ENCODE measurements at regions not wholly inside any gene's neighbourhood (a gene's known extent, or its start where the extent isn't known, plus 50 kb on each side); places are given as distances from the start of the nearest gene placed in this dataset.

- TF ChIP-seq, protein P1, sequence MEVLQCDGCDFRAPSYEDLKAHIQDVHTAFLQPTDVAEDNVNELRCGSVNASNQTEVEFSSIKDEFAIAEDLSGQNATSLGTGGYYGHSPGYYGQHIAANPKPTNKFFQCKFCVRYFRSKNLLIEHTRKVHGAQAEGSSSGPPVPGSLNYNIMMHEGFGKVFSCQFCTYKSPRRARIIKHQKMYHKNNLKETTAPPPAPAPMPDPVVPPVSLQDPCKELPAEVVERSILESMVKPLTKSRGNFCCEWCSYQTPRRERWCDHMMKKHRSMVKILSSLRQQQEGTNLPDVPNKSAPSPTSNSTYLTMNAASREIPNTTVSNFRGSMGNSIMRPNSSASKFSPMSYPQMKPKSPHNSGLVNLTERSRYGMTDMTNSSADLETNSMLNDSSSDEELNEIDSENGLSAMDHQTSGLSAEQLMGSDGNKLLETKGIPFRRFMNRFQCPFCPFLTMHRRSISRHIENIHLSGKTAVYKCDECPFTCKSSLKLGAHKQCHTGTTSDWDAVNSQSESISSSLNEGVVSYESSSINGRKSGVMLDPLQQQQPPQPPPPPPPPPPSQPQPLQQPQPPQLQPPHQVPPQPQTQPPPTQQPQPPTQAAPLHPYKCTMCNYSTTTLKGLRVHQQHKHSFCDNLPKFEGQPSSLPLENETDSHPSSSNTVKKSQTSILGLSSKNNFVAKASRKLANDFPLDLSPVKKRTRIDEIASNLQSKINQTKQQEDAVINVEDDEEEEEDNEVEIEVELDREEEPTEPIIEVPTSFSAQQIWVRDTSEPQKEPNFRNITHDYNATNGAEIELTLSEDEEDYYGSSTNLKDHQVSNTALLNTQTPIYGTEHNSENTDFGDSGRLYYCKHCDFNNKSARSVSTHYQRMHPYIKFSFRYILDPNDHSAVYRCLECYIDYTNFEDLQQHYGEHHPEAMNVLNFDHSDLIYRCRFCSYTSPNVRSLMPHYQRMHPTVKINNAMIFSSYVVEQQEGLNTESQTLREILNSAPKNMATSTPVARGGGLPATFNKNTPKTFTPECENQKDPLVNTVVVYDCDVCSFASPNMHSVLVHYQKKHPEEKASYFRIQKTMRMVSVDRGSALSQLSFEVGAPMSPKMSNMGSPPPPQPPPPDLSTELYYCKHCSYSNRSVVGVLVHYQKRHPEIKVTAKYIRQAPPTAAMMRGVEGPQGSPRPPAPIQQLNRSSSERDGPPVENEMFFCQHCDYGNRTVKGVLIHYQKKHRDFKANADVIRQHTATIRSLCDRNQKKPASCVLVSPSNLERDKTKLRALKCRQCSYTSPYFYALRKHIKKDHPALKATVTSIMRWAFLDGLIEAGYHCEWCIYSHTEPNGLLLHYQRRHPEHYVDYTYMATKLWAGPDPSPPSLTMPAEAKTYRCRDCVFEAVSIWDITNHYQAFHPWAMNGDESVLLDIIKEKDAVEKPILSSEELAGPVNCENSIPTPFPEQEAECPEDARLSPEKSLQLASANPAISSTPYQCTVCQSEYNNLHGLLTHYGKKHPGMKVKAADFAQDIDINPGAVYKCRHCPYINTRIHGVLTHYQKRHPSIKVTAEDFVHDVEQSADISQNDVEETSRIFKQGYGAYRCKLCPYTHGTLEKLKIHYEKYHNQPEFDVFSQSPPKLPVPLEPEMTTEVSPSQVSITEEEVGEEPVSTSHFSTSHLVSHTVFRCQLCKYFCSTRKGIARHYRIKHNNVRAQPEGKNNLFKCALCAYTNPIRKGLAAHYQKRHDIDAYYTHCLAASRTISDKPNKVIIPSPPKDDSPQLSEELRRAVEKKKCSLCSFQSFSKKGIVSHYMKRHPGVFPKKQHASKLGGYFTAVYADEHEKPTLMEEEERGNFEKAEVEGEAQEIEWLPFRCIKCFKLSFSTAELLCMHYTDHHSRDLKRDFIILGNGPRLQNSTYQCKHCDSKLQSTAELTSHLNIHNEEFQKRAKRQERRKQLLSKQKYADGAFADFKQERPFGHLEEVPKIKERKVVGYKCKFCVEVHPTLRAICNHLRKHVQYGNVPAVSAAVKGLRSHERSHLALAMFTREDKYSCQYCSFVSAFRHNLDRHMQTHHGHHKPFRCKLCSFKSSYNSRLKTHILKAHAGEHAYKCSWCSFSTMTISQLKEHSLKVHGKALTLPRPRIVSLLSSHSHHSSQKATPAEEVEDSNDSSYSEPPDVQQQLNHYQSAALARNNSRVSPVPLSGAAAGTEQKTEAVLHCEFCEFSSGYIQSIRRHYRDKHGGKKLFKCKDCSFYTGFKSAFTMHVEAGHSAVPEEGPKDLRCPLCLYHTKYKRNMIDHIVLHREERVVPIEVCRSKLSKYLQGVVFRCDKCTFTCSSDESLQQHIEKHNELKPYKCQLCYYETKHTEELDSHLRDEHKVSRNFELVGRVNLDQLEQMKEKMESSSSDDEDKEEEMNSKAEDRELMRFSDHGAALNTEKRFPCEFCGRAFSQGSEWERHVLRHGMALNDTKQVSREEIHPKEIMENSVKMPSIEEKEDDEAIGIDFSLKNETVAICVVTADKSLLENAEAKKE (CRISPR knock-in tag; IDR thresholded peaks at IDR 0.05) = no peak
- TF ChIP-seq ZNF114 (CRISPR knock-in tag; IDR thresholded peaks at IDR 0.05) = no peak
- TF ChIP-seq EZH2 (IDR thresholded peaks at IDR 0.05; ENCODE audit: low read depth, unreplicated experiment) = no peak
- TF ChIP-seq ETS1 (IDR thresholded peaks at IDR 0.05) = no peak
- no peak for TF ChIP-seq NANOG (IDR thresholded peaks at IDR 0.05; ENCODE audit: borderline replicate concordance)
- no peak for TF ChIP-seq POLR2AphosphoS5 (IDR thresholded peaks at IDR 0.05; ENCODE audit: low read depth)
Observed at GRCh38 chr18:55128437-55128836, 169.2 kb upstream of the CCDC68 start (continued).

DNA sequence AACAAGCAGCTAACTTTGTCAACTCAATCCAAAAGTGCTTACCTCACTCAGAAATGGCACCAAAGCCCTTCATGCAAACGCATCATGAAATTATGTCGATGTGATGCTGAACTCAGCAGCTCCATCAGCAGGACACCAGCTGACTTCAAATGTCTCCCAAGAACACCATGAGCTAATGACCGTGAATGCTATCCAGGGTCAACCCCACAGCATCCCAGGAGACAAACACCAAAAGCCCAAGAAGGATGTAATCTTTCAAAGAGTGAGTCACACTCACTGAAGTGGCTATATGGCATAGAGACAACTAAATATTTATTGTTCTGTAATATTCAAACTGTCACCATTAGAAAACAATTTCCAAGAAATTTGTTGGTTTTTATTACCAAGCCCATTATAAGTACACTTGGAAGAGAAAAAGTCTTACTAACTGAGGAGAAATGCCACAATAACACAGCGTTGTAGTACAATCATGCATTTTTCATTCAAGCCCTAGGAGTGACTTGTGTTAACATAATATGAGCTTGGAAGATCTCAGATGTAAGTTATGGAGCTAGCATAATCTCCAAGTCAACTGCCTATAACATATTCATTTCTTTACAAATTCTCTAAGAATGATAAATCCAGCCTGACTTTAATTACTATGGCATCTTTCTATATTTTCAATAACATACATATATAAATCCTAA, 165.0 kb upstream of the CCDC68 start:
- no peaks in the 10 kb centered on the region for H3K9me3 Mint-ChIP-seq
- H3K36me3 Mint-ChIP-seq (ENCODE audit: low read depth) = no peaks in the 10 kb centered on the region
- Histone ChIP-seq H3F3A (replicated peaks; ENCODE audit: low read depth) (no peaks in the 10 kb centered on the region), H3K79me2 (replicated peaks; ENCODE audit: insufficient read depth) (no peaks in the 10 kb centered on the region), H3K4me3 (no peak overlapping the region), H2AFZ (no peak overlapping the region), H3K4me2 (no peak overlapping the region), H3K9me2 (ENCODE audit: insufficient read depth) (peaks cover 12% of the 10 kb centered on the region; the same call in 1 of the 2 replicates), H3K4me1 (ENCODE audit: insufficient read depth) (no peaks in the 10 kb centered on the region), H4K20me1 (replicated peaks; ENCODE audit: insufficient read depth) (no peaks in the 10 kb centered on the region), H3K27me3 (ENCODE audit: insufficient read depth) (no peaks in the 10 kb centered on the region), H3K36me3 (ENCODE audit: insufficient read depth) (no peaks in the 10 kb centered on the region), H3K27ac (ENCODE audit: low read depth) (no peak overlapping the region)
- no peak overlapping the region for H3K27ac Mint-ChIP-seq
- ATAC-seq = no peak
- H3K4me3 Mint-ChIP-seq = no peak overlapping the region
- no peak for TF ChIP-seq JUNB (IDR thresholded peaks at IDR 0.05; ENCODE audit: unreplicated experiment)
- TF ChIP-seq POLR2AphosphoS5 (IDR thresholded peaks at IDR 0.05; ENCODE audit: low read depth) = no peak
- TF ChIP-seq, protein P2, sequence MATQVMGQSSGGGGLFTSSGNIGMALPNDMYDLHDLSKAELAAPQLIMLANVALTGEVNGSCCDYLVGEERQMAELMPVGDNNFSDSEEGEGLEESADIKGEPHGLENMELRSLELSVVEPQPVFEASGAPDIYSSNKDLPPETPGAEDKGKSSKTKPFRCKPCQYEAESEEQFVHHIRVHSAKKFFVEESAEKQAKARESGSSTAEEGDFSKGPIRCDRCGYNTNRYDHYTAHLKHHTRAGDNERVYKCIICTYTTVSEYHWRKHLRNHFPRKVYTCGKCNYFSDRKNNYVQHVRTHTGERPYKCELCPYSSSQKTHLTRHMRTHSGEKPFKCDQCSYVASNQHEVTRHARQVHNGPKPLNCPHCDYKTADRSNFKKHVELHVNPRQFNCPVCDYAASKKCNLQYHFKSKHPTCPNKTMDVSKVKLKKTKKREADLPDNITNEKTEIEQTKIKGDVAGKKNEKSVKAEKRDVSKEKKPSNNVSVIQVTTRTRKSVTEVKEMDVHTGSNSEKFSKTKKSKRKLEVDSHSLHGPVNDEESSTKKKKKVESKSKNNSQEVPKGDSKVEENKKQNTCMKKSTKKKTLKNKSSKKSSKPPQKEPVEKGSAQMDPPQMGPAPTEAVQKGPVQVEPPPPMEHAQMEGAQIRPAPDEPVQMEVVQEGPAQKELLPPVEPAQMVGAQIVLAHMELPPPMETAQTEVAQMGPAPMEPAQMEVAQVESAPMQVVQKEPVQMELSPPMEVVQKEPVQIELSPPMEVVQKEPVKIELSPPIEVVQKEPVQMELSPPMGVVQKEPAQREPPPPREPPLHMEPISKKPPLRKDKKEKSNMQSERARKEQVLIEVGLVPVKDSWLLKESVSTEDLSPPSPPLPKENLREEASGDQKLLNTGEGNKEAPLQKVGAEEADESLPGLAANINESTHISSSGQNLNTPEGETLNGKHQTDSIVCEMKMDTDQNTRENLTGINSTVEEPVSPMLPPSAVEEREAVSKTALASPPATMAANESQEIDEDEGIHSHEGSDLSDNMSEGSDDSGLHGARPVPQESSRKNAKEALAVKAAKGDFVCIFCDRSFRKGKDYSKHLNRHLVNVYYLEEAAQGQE (IDR thresholded peaks at IDR 0.05; ENCODE audit: unreplicated experiment) = no peak
- H3K27me3 Mint-ChIP-seq (ENCODE audit: insufficient read depth, low read depth, poor library complexity) = no peaks in the 10 kb centered on the region
- no peak for DNase-seq (ENCODE audit: low spot score)
- H3K4me1 Mint-ChIP-seq = no peaks in the 10 kb centered on the region
